GM19452 (cell line): ENCODE measurements at regions not wholly inside any gene's neighbourhood (a gene's known extent, or its start where the extent isn't known, plus 50 kb on each side); places are given as distances from the start of the nearest gene placed in this dataset.
A peak's percentile ranks its signal among the peaks of the same experiment; 100 is the strongest.

Experiments used
- ATAC-seq: cut with Tn5 transposase; IDR thresholded peaks from one replicate; pipeline ENCODE4 v1.9.1; 2021; ENCODE audit not compliant: unreplicated experiment

- ATAC-seq, result no peak
Observed at GRCh38 chr7:91323626-91324158, 59.5 kb downstream of the FZD1 start.

- ATAC-seq, result no peak
Observed at GRCh38 chr7:91324663-91325062, 60.4 kb downstream of the FZD1 start.

- no peak for ATAC-seq
Observed at GRCh38 chr7:91325726-91326125, 61.5 kb downstream of the FZD1 start.

GRCh38 chr7:91326516-91327199 is 62.4 kb downstream of the FZD1 start:
- ATAC-seq, result no peak

GRCh38 chr7:91327346-91327745 is 63.1 kb downstream of the FZD1 start:
- no peak for ATAC-seq

DNA sequence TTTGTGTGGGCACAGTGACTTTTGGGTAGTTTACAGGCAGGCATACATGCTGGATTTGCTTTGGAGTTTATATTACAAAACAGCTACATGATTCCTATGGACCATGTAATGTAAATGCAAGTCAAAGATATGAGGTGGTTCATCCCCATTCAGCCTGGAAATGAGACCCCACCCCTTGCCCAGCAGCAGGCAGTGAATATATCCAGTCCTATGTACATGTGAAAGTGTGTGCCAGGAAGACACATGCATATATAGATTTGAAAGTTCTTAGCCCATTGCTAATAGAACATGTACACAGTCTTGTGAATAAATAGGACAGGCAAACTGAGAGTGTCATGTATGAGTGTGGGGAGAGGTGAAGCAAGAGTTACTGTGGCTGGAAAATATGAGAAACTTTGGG is 65.3 kb downstream of the FZD1 start:
- no peak for ATAC-seq

DNA sequence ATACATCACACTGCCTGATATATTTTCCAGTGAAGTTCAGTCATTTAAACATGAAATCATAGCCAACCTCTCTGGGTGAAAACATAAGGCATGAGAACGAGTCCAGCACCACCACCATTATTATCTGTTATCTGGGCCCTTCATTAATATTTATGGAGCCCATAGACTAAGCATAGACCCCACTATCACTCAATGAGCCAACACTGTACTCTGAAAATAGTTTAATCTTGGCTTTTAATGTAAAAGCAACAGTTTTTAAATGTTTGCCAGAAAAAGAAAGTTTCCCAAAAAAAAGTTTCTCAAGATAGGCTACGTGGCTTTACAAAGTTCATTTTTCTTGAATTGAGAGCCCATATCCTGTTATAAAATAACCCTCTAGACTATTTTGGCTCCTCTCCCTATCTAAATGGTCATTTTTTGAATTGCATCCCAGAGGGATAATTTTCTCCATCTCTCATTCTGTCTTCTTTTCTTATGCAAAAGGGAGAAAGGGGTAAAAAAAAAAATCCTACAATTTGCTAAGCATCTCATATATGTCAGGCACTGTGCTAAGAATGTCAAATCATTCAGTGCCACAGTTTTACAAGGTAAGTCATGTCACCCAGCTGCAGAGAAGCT is 66.1 kb downstream of the FZD1 start:
- no peak for ATAC-seq

DNA sequence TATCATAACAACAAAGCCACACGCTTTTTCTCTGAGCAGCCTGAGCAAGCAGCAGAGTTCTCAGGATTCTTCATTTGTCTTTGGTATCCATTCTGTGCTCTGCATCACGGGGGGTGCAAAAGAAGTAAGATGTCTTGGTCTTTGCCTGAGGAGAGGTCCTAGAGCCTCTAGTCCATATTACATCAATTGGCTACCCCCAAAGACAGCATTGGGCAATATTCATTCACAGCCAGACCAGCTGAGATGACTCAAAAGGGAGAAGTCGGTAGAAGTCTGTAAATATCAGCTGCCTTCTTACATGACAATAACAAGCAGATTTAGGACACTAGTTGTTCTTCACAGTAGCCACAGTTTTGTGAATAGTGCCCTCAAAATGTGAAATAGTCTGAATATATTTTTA is 66.6 kb downstream of the FZD1 start:
- ATAC-seq, result no peak

- ATAC-seq, result no peak
Observed at GRCh38 chr7:91336106-91336505, 71.9 kb downstream of the FZD1 start.

DNA sequence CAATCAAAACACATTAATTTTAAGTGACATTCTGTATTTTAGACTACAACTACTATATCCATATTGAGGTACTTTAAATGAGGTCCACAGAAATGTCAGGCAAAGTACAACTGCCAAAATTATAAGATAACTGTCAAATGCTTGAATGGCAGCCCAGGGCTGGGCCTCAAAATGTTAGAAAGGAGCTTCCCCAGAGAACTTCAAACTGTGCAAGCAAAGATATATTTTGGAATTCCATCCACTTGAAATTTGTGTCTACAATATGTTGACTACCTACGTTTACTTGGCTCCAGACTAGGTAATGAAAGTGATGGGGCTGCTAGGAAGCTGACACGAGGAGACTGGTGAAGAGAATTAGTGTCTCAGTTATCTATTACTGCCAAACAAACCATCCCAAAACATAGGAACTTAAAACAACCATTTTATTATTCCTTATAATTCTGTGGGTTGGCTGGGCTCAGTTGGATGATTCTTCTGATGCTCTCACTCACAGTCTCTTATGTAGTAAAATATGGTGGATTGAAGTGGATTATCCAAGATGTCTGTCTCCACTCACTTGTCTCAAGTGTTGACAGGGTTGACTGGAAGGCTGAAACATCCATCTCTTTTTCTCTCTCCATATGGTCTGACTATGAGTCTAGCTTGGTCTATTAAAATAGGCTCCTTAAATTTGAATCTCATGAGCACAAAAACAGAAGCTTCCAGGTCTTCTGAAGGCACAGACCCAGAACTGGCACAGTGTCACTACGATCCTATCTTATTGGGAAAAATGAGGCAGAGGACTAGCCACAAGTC is 74.2 kb downstream of the FZD1 start:
- ATAC-seq, result no peak

GRCh38 chr7:91342346-91342745 is 78.1 kb downstream of the FZD1 start:
- ATAC-seq, result no peak

- no peak for ATAC-seq
Observed at GRCh38 chr7:91343420-91343960, 79.3 kb downstream of the FZD1 start.

DNA sequence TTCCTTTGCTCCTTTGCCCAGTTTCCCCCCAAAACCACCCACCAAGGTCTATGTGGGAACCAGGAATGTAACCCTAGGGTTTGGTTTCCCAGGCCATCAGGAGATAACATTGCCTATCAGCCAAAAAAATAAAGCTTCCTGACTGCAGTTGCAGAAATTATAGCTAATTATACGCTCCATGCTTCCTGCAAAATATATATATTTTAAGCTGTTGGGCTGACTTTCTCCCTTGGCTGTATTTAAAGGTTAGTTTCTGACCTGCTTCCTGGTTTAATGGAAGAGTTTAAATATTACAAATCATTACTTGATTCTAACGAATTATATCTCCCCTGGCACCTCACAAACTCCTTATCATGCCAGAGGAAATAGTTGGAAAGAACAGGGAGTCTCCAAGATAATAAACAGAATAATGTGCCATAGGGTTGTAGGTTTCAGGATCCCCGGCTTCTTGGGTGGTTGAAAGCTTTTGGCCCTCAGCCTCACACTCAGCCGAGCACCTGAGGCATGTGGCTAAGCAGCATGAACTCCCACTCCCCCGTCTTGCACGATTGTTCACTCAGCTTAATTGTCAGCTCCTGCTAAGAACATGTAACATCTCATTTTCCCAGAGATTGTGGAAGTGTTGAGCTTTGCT is 79.9 kb downstream of the FZD1 start:
- no peak for ATAC-seq

DNA sequence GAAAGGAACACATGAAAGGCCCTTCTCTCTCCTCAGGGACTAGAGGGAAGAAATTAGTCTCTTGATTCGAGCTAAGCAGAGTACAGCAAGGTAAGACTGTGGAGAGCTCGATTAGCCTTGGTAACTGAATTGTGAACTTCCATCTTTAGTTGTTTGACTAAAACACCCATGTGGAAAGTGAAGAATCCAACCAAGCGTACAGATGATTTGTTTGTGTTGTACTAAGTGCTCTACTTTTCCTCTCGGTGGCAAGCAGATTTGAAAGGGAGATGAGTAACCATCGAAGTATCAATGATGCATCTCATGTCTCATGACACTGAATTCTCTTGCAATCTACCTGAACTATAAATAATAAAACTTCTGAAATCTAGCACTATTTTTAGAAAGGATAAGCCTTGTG is 80.7 kb downstream of the FZD1 start:
- ATAC-seq, result peak; percentile 79

DNA sequence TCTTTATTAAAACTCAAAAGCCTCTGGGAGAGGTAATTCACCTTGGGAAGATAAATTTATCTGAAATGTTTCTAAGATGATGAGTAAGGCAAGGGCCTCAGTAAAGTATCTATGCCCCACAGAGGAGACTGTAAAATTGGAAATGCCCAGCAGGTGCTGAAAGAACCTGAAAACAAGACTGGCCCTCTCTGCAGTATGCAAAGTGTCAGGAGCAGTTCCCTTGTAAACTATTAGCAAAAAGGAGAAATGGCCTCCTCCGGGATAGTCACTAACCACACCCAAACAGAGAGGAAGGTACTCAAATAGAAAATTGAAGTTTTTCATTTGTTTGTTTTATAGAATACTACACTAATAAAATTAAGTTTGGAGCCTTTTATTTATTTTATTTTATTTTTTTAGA is 81.2 kb downstream of the FZD1 start:
- ATAC-seq, result peak; percentile 71

DNA sequence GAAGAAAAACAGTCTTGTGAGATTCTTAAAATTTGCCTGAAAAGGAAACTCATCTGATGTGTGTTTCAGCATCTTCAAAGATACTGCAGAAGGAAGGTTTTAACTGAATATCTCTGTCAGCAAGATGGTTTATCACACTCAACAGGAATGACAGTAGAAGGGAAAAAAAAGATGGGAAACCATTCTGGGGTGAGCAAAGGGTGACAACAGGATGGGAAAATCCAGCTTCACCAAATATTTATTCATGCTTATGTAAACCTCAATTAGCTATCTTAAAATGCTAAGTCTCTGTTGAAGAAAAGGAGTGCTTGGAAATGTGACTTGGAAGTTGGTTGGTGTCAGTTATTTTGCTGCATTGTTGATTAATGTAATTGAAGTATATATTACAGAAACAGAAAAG is 82.2 kb downstream of the FZD1 start:
- ATAC-seq, result no peak

GRCh38 chr7:91347290-91347689 is 83.1 kb downstream of the FZD1 start:
- ATAC-seq, result no peak

- no peak for ATAC-seq
Observed at GRCh38 chr7:91348711-91349110, 84.5 kb downstream of the FZD1 start.

DNA sequence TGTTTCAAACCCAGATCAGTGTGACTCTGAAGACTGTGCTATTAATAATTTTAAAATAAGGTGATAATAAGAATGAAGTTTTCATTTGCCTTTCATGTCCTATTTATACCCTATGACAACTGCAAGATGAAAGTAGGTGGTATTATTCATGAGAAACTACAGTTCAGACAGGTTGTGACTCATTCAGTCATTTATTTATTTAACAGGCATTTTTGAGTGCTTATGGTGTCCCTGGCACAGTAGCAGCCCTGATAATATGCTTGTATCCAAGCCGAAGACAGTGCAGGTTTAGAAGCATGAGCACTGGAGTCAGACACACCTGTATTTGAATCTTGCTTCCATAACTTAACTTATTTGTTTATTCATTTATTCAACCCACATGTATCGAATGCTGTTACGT is 87.1 kb downstream of the FZD1 start:
- ATAC-seq, result no peak

- ATAC-seq, result no peak
Observed at GRCh38 chr7:91352091-91352490, 87.9 kb downstream of the FZD1 start.

- ATAC-seq, result no peak
Observed at GRCh38 chr7:91353848-91354247, 89.6 kb downstream of the FZD1 start.
